ENCODE measurements at regions not wholly inside any gene's neighbourhood (a gene's known extent, or its start where the extent isn't known, plus 50 kb on each side); places are given as distances from the start of the nearest gene placed in this dataset.

DNA sequence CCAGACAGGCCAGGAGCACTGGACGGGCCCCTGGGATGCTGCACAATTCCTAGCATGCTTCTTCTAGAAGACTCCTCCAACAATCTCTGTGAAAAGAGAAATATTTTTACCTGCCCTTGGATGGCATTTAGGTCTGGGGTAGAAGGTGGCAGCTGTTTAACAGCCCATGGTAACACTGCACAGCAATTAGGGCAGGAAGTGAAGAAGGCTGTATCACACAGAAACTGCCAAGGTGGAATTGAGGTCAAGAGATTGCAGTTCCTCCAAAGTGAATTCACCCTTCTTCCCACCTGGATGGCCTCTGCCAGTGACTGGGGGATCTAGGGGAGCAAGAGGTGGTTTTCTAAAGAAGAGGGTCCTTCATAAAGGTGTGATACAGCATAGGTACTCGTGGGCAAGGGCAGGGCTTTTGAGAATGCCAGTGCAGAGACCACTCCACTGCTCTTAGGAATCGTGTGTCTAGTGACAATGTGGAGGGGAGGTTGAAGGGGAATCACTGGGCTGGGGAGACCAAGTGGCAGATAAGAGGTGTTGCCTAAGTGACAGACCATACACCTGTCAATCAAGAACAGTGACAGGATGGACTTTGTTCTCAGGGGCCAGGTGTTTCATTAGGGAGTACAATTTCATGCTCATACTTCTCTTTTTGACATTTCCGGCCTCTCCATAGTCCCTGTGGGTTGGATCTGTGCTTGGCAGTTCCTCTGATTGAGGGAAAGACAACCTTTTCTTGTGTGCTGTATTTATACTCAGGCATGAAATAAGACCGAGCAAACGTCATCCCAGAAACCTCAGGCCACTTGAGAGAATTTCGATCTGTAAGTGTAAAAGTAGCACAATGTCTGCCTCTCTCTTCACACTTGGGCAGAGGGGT is 83.5 kb upstream of the BCL6 start:
- no peak for DNase-seq (ENCODE audit: low read depth)
- no peak for TF ChIP-seq MYC (IDR thresholded peaks at IDR 0.05; ENCODE audit: low read depth, low read length)
- TF ChIP-seq, protein P1, sequence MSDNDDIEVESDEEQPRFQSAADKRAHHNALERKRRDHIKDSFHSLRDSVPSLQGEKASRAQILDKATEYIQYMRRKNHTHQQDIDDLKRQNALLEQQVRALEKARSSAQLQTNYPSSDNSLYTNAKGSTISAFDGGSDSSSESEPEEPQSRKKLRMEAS (IDR thresholded peaks at IDR 0.05; ENCODE audit: low read depth, low read length): no peak
- TF ChIP-seq, protein P2, sequence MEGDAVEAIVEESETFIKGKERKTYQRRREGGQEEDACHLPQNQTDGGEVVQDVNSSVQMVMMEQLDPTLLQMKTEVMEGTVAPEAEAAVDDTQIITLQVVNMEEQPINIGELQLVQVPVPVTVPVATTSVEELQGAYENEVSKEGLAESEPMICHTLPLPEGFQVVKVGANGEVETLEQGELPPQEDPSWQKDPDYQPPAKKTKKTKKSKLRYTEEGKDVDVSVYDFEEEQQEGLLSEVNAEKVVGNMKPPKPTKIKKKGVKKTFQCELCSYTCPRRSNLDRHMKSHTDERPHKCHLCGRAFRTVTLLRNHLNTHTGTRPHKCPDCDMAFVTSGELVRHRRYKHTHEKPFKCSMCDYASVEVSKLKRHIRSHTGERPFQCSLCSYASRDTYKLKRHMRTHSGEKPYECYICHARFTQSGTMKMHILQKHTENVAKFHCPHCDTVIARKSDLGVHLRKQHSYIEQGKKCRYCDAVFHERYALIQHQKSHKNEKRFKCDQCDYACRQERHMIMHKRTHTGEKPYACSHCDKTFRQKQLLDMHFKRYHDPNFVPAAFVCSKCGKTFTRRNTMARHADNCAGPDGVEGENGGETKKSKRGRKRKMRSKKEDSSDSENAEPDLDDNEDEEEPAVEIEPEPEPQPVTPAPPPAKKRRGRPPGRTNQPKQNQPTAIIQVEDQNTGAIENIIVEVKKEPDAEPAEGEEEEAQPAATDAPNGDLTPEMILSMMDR (IDR thresholded peaks at IDR 0.05; ENCODE audit: low read depth, low read length): no peak
- no peak for TF ChIP-seq POLR2A (IDR thresholded peaks at IDR 0.05; ENCODE audit: extremely low read depth, insufficient read length)
- H3K4me3 ChIP-seq (ENCODE audit: low read depth, low read length): no peak overlapping the region

DNA sequence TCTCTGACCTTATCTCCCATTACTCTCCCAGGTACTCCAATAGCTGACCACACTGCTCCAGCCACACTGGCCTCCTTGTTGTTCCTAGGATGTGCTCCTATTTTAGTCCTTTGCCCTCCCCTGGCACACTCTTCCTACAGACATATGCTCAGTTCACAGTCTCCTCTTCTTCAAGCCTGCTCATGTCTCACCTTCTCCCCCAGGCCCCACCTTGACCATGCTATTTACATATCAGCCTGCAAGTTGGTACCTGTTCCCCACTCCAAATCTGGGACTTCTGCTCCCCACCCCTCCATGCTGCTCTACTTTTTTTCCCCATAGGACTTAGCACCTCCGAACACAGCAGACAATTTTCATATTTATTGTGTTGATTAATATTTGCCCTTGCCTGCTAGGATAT is 84.9 kb upstream of the BCL6 start:
- DNase-seq (ENCODE audit: low read depth): no peak
- H3K4me3 ChIP-seq (ENCODE audit: low read depth, low read length): no peak overlapping the region
- TF ChIP-seq POLR2A (IDR thresholded peaks at IDR 0.05; ENCODE audit: extremely low read depth, insufficient read length) (no peak), MYC (IDR thresholded peaks at IDR 0.05; ENCODE audit: low read depth, low read length) (no peak)
- TF ChIP-seq, protein P1 (IDR thresholded peaks at IDR 0.05; ENCODE audit: low read depth, low read length): no peak
- TF ChIP-seq, protein P2 (IDR thresholded peaks at IDR 0.05; ENCODE audit: low read depth, low read length): no peak

DNA sequence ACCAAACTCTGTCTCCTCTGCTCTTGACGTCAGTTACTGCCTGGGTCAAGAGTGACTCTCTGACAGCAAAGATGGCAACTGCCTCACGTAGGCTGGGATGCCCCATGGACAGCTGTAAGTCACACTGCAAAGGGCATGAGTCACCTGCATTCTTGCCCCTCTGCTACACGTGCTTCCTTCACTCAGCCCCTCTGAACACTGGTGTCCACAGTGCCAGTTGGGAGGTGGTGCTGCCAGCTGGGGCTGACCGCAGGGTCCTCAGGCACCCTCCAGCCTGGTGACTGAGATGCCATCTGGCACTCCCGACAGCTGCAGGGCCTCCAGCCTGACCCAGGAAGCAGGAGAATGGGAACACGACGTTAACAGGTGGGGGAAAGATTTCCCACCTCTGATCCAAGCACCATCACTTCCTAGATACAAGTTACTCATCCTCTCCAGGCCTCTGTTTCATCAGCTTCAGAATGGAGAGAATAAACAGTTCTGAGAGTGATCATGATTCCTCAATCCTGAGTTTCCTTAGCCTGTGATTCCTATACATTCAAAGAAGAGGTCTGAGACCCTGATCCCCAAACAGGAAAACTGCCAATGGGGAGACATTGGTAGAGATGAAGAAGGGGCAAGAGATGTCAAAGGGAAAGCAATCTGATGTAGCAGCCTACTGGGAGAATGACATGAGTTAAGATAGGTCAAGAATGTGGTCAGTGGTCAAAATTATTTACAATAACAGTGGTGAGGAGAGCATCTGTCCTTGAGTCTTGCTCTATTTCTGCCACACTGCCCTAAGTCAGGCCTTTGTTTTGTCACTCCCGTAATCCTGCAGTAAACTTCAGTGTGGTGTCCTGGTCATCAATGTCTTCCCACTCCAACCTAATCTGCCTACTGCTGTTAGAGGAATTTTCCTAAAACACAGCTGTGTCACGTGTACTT is 86.1 kb upstream of the BCL6 start:
- no peak overlapping the region for H3K4me3 ChIP-seq (ENCODE audit: low read depth, low read length)
- TF ChIP-seq, protein P1 (IDR thresholded peaks at IDR 0.05; ENCODE audit: low read depth, low read length): no peak
- no peak for TF ChIP-seq POLR2A (IDR thresholded peaks at IDR 0.05; ENCODE audit: extremely low read depth, insufficient read length)
- TF ChIP-seq MYC (IDR thresholded peaks at IDR 0.05; ENCODE audit: low read depth, low read length): no peak
- TF ChIP-seq, protein P2 (IDR thresholded peaks at IDR 0.05; ENCODE audit: low read depth, low read length): no peak
- DNase-seq (ENCODE audit: low read depth): no peak

DNA sequence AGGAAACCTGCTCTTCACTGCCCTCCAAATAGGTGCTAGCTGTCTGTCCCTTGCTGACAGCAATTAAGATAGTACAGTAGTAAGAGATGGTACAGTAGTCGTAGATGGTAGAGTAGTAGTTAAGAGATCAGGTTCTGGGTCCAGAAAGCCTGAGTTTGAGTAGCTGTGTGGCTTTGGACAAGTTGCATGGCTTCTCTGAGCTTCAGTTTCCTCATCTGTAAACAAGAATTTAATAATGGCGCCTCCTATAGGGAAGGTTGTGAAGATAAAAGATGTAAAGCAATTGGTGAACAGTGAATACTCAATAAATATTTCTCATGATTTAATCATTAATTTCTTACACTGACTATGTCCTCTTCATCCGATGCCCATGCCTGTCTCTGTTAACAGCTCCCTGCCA is 86.9 kb upstream of the BCL6 start:
- no peak overlapping the region for H3K4me3 ChIP-seq (ENCODE audit: low read depth, low read length)
- DNase-seq (ENCODE audit: low read depth): no peak
- TF ChIP-seq, protein P1 (IDR thresholded peaks at IDR 0.05; ENCODE audit: low read depth, low read length): no peak
- TF ChIP-seq POLR2A (IDR thresholded peaks at IDR 0.05; ENCODE audit: extremely low read depth, insufficient read length) (no peak), MYC (IDR thresholded peaks at IDR 0.05; ENCODE audit: low read depth, low read length) (no peak)
- TF ChIP-seq, protein P2 (IDR thresholded peaks at IDR 0.05; ENCODE audit: low read depth, low read length): no peak

DNA sequence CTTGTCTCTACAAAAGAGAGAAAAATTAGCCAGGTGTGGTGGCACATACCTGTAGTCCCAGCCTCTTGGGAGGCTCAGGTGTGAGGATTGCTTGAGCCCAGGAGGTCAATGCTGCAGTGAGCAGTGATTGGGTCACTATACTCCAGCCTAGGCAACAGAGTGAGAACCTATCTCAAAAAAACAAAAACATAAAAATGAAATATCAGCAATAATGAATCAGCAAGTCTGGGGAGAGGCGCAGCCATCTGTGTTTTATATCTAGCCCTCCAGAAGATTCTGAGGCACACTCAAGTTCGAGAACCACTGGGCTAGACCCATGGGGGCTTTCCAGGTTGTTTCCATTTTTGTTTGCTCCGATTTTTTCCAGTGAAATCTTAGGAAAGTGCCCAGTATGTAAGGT is 88.1 kb upstream of the BCL6 start:
- no peak overlapping the region for H3K4me3 ChIP-seq (ENCODE audit: low read depth, low read length)
- TF ChIP-seq, protein P2 (IDR thresholded peaks at IDR 0.05; ENCODE audit: low read depth, low read length): no peak
- TF ChIP-seq POLR2A (IDR thresholded peaks at IDR 0.05; ENCODE audit: extremely low read depth, insufficient read length) (no peak), MYC (IDR thresholded peaks at IDR 0.05; ENCODE audit: low read depth, low read length) (no peak)
- TF ChIP-seq, protein P1 (IDR thresholded peaks at IDR 0.05; ENCODE audit: low read depth, low read length): no peak
- DNase-seq (ENCODE audit: low read depth): no peak
